IPS-NIHi11 (cell line): ENCODE measurements at regions not wholly inside any gene's neighbourhood (a gene's known extent, or its start where the extent isn't known, plus 50 kb on each side); places are given as distances from the start of the nearest gene placed in this dataset.
A peak's percentile ranks its signal among the peaks of the same experiment; 100 is the strongest.

Experiments
- DNase-seq: peaks from one replicate; pipeline ENCODE4 v3.0.0; 2012; ENCODE audit warnings: mixed read lengths, low spot score

DNA sequence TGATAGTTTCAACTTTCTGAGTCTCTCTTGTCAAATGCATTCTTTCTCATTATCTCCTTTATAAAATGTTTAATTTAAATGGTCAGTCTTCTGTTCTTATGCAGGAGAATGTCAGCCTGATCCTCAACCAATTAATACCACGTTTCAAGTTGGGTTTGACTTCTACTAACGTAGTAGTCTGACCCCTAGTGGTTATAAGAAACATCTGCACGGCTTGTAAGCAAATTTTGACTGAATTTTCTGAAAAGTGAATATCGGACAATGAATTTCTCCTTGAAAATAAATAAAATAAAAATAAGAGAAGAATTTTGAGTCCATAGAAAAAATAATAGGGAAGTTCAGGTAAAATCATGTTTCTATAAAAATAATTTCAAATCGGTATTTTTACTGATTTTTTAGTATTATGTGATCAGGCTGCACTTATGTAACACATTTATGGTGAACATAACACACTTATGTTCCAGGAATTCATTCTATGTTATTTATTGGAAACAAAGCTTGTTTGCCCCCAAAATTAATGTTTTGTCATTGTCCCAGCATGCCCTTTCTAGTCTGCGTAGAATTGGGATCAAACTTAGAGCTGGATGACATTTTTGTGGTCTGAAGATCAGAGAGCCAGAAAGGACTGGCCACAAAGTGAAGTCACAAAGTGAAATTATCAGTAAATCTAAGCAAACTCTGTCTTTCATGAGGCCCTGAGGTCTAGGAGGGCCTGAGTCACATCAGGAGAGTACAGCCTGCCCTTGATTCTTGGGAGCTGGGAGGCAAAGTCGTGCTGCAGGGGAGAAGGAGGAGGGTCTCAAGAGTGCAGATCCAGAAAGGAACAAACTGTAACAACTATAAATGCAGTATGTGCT lies 101.2 kb upstream of the STXBP6 start:
- DNase-seq: peak; percentile 48

DNA sequence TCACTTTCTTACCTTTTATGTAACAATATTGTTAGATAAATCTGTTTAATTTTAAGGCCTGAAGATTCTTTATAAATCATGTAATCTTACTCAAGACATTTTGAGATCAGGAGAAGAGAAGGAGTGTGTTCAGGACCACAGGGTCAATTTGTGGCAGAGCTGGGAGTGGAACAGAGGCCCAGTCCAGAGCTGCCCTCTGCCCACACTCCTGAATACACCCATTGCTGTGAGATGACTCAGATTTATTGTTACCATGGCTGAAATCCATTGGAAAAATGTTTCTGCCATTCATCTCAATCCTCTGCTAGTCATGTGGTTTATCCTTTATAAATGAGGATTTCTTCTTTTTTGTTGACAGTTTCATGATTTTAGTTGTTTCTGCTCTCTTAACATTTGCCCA lies 100.5 kb upstream of the STXBP6 start:
- DNase-seq: no peak

- DNase-seq: no peak
These were observed 90.5 kb upstream of the STXBP6 start for GRCh38 chr14:25140411-25140810.

DNA sequence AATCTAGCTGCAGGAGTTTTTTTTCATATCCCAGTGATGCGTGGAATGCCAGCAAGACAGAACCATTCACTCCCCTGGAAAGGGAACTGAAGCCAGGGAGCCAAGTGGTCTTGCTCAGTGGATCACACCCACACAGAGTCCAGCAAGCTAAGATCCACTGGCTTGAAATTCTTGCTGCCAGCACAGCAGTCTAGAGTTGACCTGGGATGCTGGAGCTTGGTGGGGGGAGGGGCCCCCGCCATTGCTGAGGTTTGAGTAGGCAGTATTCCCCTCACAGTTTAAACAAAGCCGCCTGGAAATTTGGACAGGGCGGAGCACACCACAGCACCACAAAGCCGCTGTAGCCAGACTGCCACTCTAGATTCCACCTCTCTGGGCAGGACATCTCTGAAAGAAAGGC lies 86.9 kb upstream of the STXBP6 start:
- DNase-seq: no peak

GRCh38 chr14:25134184-25134583 lies 84.2 kb upstream of the STXBP6 start:
- no peak for DNase-seq

GRCh38 chr14:25132732-25133422 lies 82.9 kb upstream of the STXBP6 start:
- peak; percentile 83 for DNase-seq

DNA sequence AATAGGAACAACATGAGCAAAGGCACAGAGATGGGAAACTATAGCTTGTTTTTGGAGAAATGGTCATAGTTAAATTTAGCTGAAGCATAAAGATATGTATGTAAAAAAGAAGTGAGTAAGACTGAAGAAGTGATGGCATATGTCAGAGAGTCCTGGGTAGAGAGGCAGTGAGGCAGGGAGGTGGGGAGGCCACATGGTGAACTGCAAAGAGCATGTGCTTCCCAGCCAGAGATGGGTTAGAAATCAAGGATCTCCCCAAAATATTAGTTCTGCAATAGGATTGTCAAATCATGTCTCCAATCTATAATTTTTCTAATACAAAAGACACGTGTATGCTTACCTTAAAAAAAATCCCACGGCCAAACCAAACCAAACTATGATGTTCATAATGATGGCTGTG lies 82.1 kb upstream of the STXBP6 start:
- DNase-seq: no peak

DNA sequence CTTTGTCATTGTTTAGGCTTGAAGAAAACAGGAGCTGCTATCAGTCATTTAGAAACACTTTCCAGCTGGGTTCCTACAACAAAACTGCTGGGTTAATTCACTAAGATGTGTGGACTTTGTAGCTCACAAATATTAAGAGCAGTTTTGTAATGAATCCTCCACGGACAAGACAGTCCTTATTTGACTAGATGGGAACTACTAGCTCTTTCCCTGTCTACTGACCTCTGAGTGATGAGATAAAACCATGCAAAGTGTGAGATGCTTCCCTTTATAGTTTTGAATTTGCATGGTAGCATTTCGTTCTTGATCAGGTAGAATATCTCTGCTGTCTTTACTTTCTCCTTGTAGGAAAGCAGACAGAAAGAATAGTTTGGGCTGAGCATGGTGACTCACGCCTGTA lies 72.9 kb upstream of the STXBP6 start:
- no peak for DNase-seq

- no peak for DNase-seq
These were observed 72.3 kb upstream of the STXBP6 start for GRCh38 chr14:25122211-25122610.

GRCh38 chr14:25121337-25122129 lies 71.6 kb upstream of the STXBP6 start:
- peak; percentile 14 for DNase-seq

GRCh38 chr14:25120261-25120660 lies 70.3 kb upstream of the STXBP6 start:
- DNase-seq: no peak

DNA sequence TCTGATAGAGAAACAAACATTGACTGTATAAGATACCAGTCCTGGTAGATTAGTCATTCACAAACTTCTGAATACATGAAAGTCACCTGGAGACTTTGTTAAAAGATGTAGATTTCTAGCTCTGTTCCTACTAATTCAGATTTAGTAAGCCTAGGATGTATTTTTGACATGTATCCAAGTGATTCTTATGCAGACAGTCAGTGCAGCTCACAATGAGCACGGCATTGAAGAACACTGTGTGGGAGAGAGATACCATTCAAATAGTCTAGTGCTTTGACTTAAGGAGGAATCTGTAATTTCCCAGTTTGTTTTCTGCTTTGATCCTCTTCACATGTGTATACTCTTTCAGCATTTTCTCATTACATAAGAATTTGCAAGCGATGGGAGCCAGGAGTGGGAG lies 68.7 kb upstream of the STXBP6 start:
- DNase-seq: no peak

GRCh38 chr14:25117342-25117741 lies 67.4 kb upstream of the STXBP6 start:
- no peak for DNase-seq

DNA sequence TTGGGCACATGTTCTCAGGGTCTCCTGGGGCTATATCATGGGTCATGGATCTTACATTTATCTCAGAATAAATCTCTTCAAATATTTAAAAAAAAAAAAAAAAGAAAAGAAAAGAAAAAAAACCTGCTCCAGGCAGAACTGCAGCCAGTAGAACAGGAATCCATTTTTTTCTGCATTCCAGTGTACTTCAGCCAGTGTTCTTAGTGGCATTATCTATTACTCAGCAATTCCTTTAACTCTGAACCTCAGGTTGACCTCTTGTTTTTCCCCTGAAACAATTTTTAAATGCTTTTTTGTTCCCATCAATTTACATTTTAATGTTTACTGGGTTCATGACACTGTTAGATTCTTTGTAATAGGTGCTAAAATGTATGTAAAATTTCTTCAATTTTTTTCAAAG lies 66.7 kb upstream of the STXBP6 start:
- DNase-seq: no peak

- no peak for DNase-seq
These were observed 63.4 kb upstream of the STXBP6 start for GRCh38 chr14:25113394-25113793.

DNA sequence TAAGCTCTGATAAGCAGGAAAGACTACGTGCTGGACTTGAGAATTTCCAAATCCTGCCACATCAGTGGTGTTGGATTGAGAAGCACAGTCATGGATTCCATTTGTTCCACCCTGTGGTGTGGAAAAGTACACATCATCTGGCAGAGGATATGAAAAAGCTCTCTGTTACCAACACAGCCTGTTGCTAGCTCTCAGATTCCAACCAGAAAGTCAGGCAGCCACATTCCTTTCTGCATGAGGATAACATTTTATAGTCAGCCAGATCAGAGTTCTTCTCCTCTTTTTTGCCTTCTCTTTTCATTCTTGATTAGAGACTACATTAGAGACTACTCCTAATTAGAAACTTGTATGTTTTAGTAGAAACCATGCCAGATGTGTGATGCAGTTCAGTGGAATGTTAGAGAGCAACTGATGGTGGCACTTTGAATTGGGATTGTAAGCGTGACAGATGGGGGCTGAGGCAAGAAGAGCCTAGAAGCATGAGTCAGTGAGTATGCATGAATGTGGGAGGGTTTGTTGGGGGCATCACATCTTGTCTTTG lies 61.2 kb upstream of the STXBP6 start:
- DNase-seq: peak; percentile 24

- DNase-seq: no peak
These were observed 60.2 kb upstream of the STXBP6 start for GRCh38 chr14:25110106-25110505.

- DNase-seq: no peak
These were observed 59.0 kb upstream of the STXBP6 start for GRCh38 chr14:25108959-25109358.

GRCh38 chr14:25108291-25108690 lies 58.3 kb upstream of the STXBP6 start:
- DNase-seq: no peak

GRCh38 chr14:25103820-25104219 lies 53.9 kb upstream of the STXBP6 start:
- DNase-seq: no peak

DNA sequence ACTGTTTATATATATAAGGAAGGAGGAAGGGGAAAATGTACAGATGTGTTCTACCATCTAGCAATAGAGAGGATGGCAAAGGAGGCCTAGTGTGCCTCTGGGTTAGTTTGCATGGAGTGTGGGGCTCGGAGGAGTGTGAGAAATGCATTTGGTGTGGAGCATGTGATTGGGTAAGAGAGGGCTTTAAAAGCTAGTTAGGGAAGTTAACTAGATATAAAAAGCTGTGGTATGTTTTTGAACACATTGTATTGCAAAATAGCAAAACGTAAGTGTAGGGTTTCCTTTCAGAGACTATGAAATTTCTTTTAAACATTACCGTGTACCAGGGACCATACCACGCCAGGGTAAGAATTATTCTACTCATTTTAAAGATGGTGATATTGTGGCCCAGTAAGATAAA lies 53.3 kb upstream of the STXBP6 start:
- DNase-seq: no peak

DNA sequence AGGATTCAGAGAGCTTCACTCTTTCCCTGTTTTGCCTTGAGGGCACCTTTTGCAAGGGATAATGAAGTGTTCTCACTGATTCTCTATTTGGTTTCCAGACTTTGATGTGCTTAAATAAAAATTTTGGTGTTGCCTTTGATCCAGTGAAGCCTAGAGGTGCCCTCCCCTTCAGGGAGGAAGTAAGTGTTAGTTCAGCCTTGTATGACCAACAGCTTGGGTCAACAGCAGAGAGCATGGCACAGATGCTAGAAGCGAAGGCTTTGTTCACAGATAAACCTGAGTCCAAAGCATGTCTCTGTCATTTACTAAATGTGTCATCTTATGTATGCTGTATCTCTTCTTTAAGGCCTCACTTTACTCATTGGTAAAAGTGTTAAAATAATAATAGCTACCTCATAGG lies 52.8 kb upstream of the STXBP6 start:
- no peak for DNase-seq

DNA sequence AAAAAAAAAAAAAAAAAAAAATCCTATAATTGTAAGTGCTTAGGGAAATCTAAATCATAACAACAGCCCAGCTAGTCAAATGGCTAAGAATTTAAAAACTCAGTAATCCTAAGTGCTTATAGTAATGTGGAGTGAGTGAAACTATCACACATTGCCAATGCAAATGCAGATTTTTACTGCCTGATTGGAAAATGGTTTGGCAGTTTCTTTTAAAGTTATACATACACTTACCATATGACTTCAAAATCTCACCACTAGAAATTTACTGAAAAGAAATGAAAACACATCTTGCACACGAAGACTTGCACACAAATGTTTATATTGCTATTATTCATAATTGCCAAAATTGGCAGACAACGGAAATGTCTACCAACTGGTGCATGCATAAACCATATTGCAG lies 51.3 kb upstream of the STXBP6 start:
- no peak for DNase-seq
